Brain microvascular endothelial cell (primary cell): ENCODE measurements at regions not wholly inside any gene's neighbourhood (a gene's known extent, or its start where the extent isn't known, plus 50 kb on each side); places are given as distances from the start of the nearest gene placed in this dataset.
A peak's percentile ranks its signal among the peaks of the same experiment; 100 is the strongest.

Experiments used
- DNase-seq: peaks from one replicate; pipeline ENCODE4 v3.0.0-alpha.2; 2020
- H3K27ac ChIP-seq: fragments of 250-450 bp; sonication (Bioruptor Pico); 2 replicates; pipeline ENCODE4 v1.5.1; 2020; ENCODE audit warnings: mild to moderate bottlenecking, moderate library complexity
- H3K27me3 ChIP-seq: fragments of 250-450 bp; sonication (Bioruptor Pico); replicated peaks from 2 replicates; pipeline ENCODE4 v1.5.1; 2020; ENCODE audit warnings: mild to moderate bottlenecking
- H3K36me3 ChIP-seq: fragments of 250-450 bp; sonication (Bioruptor Pico); replicated peaks from 2 replicates; pipeline ENCODE4 v1.5.1; 2020; ENCODE audit warnings: mild to moderate bottlenecking
- H3K4me3 ChIP-seq: 2 replicates; pipeline ENCODE4 v1.5.1; 2011; ENCODE audit warnings: low read depth, mild to moderate bottlenecking, control low read depth, low read length, moderate library complexity
- CTCF ChIP-seq: IDR thresholded peaks from 2 replicates; pipeline ENCODE4 v1.5.1; 2011; ENCODE audit warnings: low read depth, mild to moderate bottlenecking, moderate library complexity, low read length, control low read depth, inconsistent platforms; ENCODE audit errors: missing control alignments
- in situ Hi-C: cut with HindIII; loops from 2 replicates; pipeline ENCODE4 v1.10.0; 2017; ENCODE audit warnings: low sequenced_read_pairs, low pct_ligation_motif_present

GRCh38 chr1:69494221-69494620 is 73.5 kb upstream of the LRRC7 start:
- no peak for TF ChIP-seq CTCF
- Histone ChIP-seq H3K27me3 (no peaks in the 10 kb centered on the region), H3K36me3 (no peaks in the 10 kb centered on the region), H3K27ac (no peak overlapping the region), H3K4me3 (no peak overlapping the region)
- no peak for DNase-seq
- in situ Hi-C loops, result no loop called here

GRCh38 chr1:69497441-69498221 is 70.1 kb upstream of the LRRC7 start:
- H3K36me3 ChIP-seq, result no peaks in the 10 kb centered on the region
- H3K27ac ChIP-seq, result no peak overlapping the region
- no peaks in the 10 kb centered on the region for H3K27me3 ChIP-seq
- H3K4me3 ChIP-seq, result no peak overlapping the region
- TF ChIP-seq CTCF, result no peak
- DNase-seq, result peak; percentile 29
- in situ Hi-C loops, result no loop called here

- no peaks in the 10 kb centered on the region for H3K36me3 ChIP-seq
- no peak overlapping the region for H3K27ac ChIP-seq
- no peak for TF ChIP-seq CTCF
- H3K27me3 ChIP-seq, result no peaks in the 10 kb centered on the region
- in situ Hi-C loops, result no loop called here
- H3K4me3 ChIP-seq, result no peak overlapping the region
- no peak for DNase-seq
Measured at GRCh38 chr1:69498711-69499110, 69.0 kb upstream of the LRRC7 start.

GRCh38 chr1:69499203-69499803 is 68.4 kb upstream of the LRRC7 start:
- H3K4me3 ChIP-seq, result no peak overlapping the region
- no peak for TF ChIP-seq CTCF
- H3K27me3 ChIP-seq, result no peaks in the 10 kb centered on the region
- peak; percentile 33 for DNase-seq
- in situ Hi-C loops, result no loop called here
- no peaks in the 10 kb centered on the region for H3K36me3 ChIP-seq
- no peak overlapping the region for H3K27ac ChIP-seq

GRCh38 chr1:69502991-69503390 is 64.7 kb upstream of the LRRC7 start:
- no peaks in the 10 kb centered on the region for H3K36me3 ChIP-seq
- no peak overlapping the region for H3K4me3 ChIP-seq
- in situ Hi-C loops, result no loop called here
- H3K27me3 ChIP-seq, result no peaks in the 10 kb centered on the region
- H3K27ac ChIP-seq, result no peak overlapping the region
- TF ChIP-seq CTCF, result no peak
- DNase-seq, result no peak
